Mucosa of gallbladder (tissue), 1 donor: ENCODE measurements at regions not wholly inside any gene's neighbourhood (a gene's known extent, or its start where the extent isn't known, plus 50 kb on each side); places are given as distances from the start of the nearest gene placed in this dataset.
"Not testable (repeated sequence)": the region's sequence is repeated elsewhere in the genome, so short reads cannot be mapped to it uniquely, and the experiment has no call there.

Source experiments
- DNase-seq: peaks from one replicate; pipeline ENCODE4 v3.0.0-alpha.2; 2020; ENCODE audit warnings: low spot score
- donor health status: DM: no; HTN: no; CAD: no.

DNA sequence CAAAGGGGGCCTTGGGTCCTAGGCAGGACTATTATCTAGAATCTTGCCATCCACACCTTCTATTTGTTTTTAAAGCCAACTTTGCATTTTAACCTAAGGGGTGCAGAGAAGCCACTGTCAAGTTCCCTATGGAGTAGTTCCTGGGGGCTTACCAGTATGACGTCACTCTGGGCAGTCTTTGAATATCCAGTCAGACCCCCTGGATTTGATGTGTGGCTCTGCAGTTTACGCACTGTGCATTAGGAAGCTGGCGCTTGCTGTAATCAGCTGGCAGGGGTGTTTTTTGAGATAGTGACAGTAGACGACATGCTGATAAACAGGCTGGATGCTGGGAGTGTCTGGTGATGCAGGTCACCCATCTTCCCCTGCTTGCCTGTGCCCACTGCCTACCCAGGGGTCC lies 892.7 kb upstream of the ZNF722 start:
- no peak for DNase-seq

- no peak for DNase-seq
Observed at GRCh38 chr7:63106506-63107388, 891.9 kb upstream of the ZNF722 start.

DNA sequence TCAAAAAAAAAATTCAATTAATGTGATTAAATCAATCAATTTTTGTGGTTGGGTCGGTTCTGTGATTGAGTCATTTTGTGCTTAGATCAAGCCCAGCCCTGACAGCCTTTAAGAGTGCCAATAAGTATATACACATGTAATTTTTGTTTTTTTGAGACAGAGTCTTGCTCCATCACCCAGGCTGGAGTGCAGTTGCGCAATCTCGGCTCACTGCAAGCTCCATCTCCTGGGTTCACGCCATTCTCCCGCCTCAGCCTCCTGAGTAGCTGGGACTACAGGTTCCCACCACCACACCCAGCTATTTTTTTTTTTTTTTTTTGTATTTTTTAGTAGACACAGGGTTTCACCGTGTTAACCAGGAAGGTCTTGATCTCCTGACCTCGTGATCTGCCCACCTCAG lies 887.1 kb upstream of the ZNF722 start:
- DNase-seq = not testable (repeated sequence)

GRCh38 chr7:63112764-63113712 lies 885.6 kb upstream of the ZNF722 start:
- no peak for DNase-seq

DNA sequence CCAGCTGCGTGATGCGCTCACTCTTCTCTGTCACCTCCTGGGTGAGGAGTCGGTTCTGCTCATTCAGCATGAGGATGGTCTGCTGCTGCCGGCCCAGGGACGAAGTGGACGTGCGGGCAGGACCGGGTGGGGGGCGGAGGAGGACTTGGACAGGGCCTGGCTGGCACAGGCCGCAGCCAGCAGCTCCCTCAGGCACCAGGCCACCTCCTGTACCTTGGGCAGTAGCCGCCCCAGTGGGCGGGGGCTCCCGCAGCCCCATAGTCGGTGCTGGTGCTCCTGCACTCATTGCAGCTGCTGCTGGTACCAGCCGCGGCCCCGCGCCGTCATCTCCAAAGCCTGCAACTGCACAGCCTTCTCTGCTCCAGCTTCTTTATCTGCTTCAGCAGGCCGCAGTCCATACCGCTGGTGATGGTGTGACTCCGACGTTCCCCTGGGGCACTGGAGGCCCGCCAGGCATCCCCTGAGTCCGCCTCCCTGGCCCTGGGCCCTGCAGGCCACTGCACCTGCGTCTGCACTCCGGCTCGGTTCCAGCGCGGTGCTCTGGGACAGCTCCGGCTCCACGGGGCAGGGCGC lies 884.9 kb upstream of the ZNF722 start:
- no peak for DNase-seq

GRCh38 chr7:63114371-63114985 lies 884.2 kb upstream of the ZNF722 start:
- no peak for DNase-seq
